CD14-positive monocyte (primary cell): ENCODE measurements at regions not wholly inside any gene's neighbourhood (a gene's known extent, or its start where the extent isn't known, plus 50 kb on each side); places are given as distances from the start of the nearest gene placed in this dataset.

Experiments
- DNase-seq, 3 donors: peaks; one replicate each; pipeline ENCODE4 v3.0.0-alpha.2; 2011 to 2022
- H2AFZ ChIP-seq: 2 replicates; pipeline ENCODE4 v1.6.0; 2012; ENCODE audit warnings: mild to moderate bottlenecking, low read depth, low read length, inconsistent platforms; ENCODE audit not compliant: insufficient read depth, poor library complexity, severe bottlenecking
- H3K27ac ChIP-seq, 2 donors: 1 replicate in 1 of 2; 2 replicates in 1 of 2; pipeline ENCODE4 v1.5.1; 2012 to 2013; ENCODE audit warnings: low read length in 2 of 2, control low read depth in 1 of 2, inconsistent platforms in 1 of 2, low read depth in 1 of 2, mild to moderate bottlenecking in 1 of 2
- H3K27me3 ChIP-seq, 2 donors: one replicate each; pipeline versions ENCODE4 v1.6.0 to v1.6.1; 2011 to 2013; ENCODE audit warnings: low read length in 2 of 2; ENCODE audit not compliant: control insufficient read depth in 2 of 2, insufficient read depth in 2 of 2
- H3K36me3 ChIP-seq, 2 donors: replicated peaks in 1 of 2; 1 replicate in 1 of 2; 2 replicates in 1 of 2; pipeline versions ENCODE4 v1.5.1 to v1.6.1; 2012 to 2013; ENCODE audit warnings: low read length in 2 of 2, control low read depth in 1 of 2, inconsistent platforms in 1 of 2, mild to moderate bottlenecking in 1 of 2; ENCODE audit not compliant: insufficient read depth in 2 of 2, control insufficient read depth in 1 of 2
- H3K4me1 ChIP-seq, 2 donors: 1 replicate in 1 of 2; 2 replicates in 1 of 2; pipeline versions ENCODE4 v1.5.1 to v1.6.1; 2012 to 2013; ENCODE audit warnings: low read length in 2 of 2, control low read depth in 1 of 2, inconsistent platforms in 1 of 2, mild to moderate bottlenecking in 1 of 2, moderate library complexity in 1 of 2; ENCODE audit not compliant: insufficient read depth in 2 of 2, control insufficient read depth in 1 of 2
- H3K4me2 ChIP-seq: replicated peaks from 2 replicates; pipeline ENCODE3; 2012; ENCODE audit warnings: low read length, moderate library complexity, mild to moderate bottlenecking; ENCODE audit not compliant: poor library complexity, severe bottlenecking; ENCODE audit errors: extremely low read depth
- H3K4me3 ChIP-seq, 3 experiments: fragments of 200-600 bp in 1 of 3; sonication (generic) in 1 of 3; replicated peaks in 1 of 3; 1 replicate in 2 of 3; 2 replicates in 1 of 3; pipeline ENCODE4 v1.5.1; 2011 to 2013; ENCODE audit warnings: low read length in 3 of 3, mild to moderate bottlenecking in 3 of 3, control low read depth in 2 of 3, low read depth in 2 of 3, inconsistent platforms in 1 of 3, moderate library complexity in 1 of 3
- H3K79me2 ChIP-seq: 2 replicates; pipeline ENCODE4 v1.6.0; 2012; ENCODE audit warnings: mild to moderate bottlenecking, control low read depth, inconsistent platforms, low read length, moderate library complexity; ENCODE audit not compliant: insufficient read depth
- H3K9ac ChIP-seq: 2 replicates; pipeline ENCODE4 v1.6.0; 2017; ENCODE audit warnings: low read length, mild to moderate bottlenecking; ENCODE audit not compliant: insufficient read depth, poor library complexity, severe bottlenecking
- H3K9me3 ChIP-seq, 2 donors: replicated peaks in 1 of 2; 1 replicate in 1 of 2; 2 replicates in 1 of 2; pipeline versions ENCODE4 v1.5.1 to v1.6.1; 2012 to 2013; ENCODE audit warnings: low read length in 2 of 2, control low read depth in 1 of 2; ENCODE audit not compliant: control insufficient read depth in 1 of 2, insufficient read depth in 1 of 2
- H4K20me1 ChIP-seq: 2 replicates; pipeline ENCODE4 v1.6.0; 2012; ENCODE audit warnings: mild to moderate bottlenecking, low read length, control low read depth, moderate library complexity; ENCODE audit not compliant: insufficient read depth
- H3K27ac Mint-ChIP-seq, 7 donors: one replicate each; pipeline ENCODE4 v1.8.0; 2020; ENCODE audit warnings: mild to moderate bottlenecking in 7 of 7, mixed read lengths in 7 of 7, moderate library complexity in 6 of 7, inconsistent platforms in 2 of 7
- H3K27me3 Mint-ChIP-seq, 3 donors: one replicate each; pipeline ENCODE4 v1.8.0; 2021 to 2022; ENCODE audit warnings: low read depth in 3 of 3, mild to moderate bottlenecking in 3 of 3, mixed read lengths in 3 of 3, moderate library complexity in 3 of 3, inconsistent platforms in 1 of 3
- H3K36me3 Mint-ChIP-seq, 2 donors: one replicate each; pipeline ENCODE4 v1.8.0; 2020; ENCODE audit warnings: mixed read lengths in 2 of 2, inconsistent platforms in 1 of 2, mild to moderate bottlenecking in 1 of 2
- H3K4me1 Mint-ChIP-seq: one replicate; pipeline ENCODE4 v1.8.0; 2020; ENCODE audit warnings: mild to moderate bottlenecking, mixed read lengths
- H3K4me3 Mint-ChIP-seq, 2 donors: one replicate each; pipeline ENCODE4 v1.8.0; 2020; ENCODE audit warnings: mild to moderate bottlenecking in 2 of 2, mixed read lengths in 2 of 2, moderate library complexity in 1 of 2
- H3K9me3 Mint-ChIP-seq, 7 donors: one replicate each; pipeline ENCODE4 v1.8.0; 2020 to 2022; ENCODE audit warnings: mixed read lengths in 7 of 7, mild to moderate bottlenecking in 6 of 7, moderate library complexity in 6 of 7, inconsistent platforms in 2 of 7
- CTCF ChIP-seq: fragments of 200-600 bp; IDR thresholded peaks from one replicate; pipeline ENCODE4 v1.8.0; 2022; ENCODE audit warnings: antibody characterized with exemption, mild to moderate bottlenecking
- WGBS: methylation state at CpG from one replicate; pipeline ENCODE4 v1.1.5; 2013; ENCODE audit warnings: missing lambda C conversion rate; ENCODE audit not compliant: insufficient coverage; 5-methylcytosine and 5-hydroxymethylcytosine counted together
- intact Hi-C, 2 donors: fragments of 100-400 bp; cut with micrococcal nuclease; formaldehyde crosslinking; loops; one replicate each; pipeline versions ENCODE4 v1.15.0 to v1.15.1; 2023

- Mint-ChIP-seq H3K4me1 (no peaks in the 10 kb centered on the region), H3K27ac (no peak overlapping the region), H3K4me3 (no peak overlapping the region), H3K9me3 (peaks cover 0 to 4% (median 0%) of the 10 kb centered on the region in 7 donors), H3K27me3 (no peaks in the 10 kb centered on the region), H3K36me3 (no peaks in the 10 kb centered on the region)
- Histone ChIP-seq H3K27ac (no peak overlapping the region), H3K36me3 (no peaks in the 10 kb centered on the region), H2AFZ (no peak overlapping the region), H3K4me2 (no peak overlapping the region), H3K4me3 (no peak overlapping the region), H3K4me1 (no peaks in the 10 kb centered on the region), H3K79me2 (no peaks in the 10 kb centered on the region), H3K27me3 (no peaks in the 10 kb centered on the region), H4K20me1 (no peaks in the 10 kb centered on the region), H3K9ac (no peak overlapping the region), H3K9me3 (no peaks in the 10 kb centered on the region)
- 87% methylated on average over 4 of the region's 5 CpGs for WGBS
- TF ChIP-seq CTCF, result no peak
- no peak for DNase-seq
- intact Hi-C loops, result no loop called here
Measured at GRCh38 chr2:155802888-155803287, 529.6 kb downstream of the NR4A2 start.

- no peak overlapping the region for H3K27ac Mint-ChIP-seq
- H3K36me3 Mint-ChIP-seq, result no peaks in the 10 kb centered on the region
- no peak overlapping the region for H3K27ac ChIP-seq
- H3K9me3 Mint-ChIP-seq, result peaks cover 4 to 11% (median 8%) of the 10 kb centered on the region in 7 donors
- DNase-seq, result no peak
- H3K9ac ChIP-seq, result no peak overlapping the region
- no peaks in the 10 kb centered on the region for H3K4me1 Mint-ChIP-seq
- intact Hi-C loops, result no loop called here
- no peaks in the 10 kb centered on the region for H3K4me1 ChIP-seq
- no peak overlapping the region for H3K4me3 Mint-ChIP-seq
- no peak overlapping the region for H3K4me3 ChIP-seq
- no peaks in the 10 kb centered on the region for H4K20me1 ChIP-seq
- no CpG with 5 or more reads among the region's 1 CpG for WGBS
- no peaks in the 10 kb centered on the region for H3K27me3 ChIP-seq
- TF ChIP-seq CTCF, result no peak
- H2AFZ ChIP-seq, result no peak overlapping the region
- H3K27me3 Mint-ChIP-seq, result peaks cover 0 to 2% (median 0%) of the 10 kb centered on the region in 3 donors
- H3K4me2 ChIP-seq, result no peak overlapping the region
- H3K9me3 ChIP-seq, result peaks cover 8 to 22% of the 10 kb centered on the region in 2 donors
- no peaks in the 10 kb centered on the region for H3K79me2 ChIP-seq
- H3K36me3 ChIP-seq, result no peaks in the 10 kb centered on the region
Measured at GRCh38 chr2:155792666-155793065, 539.9 kb downstream of the NR4A2 start.
